Activated naive CD4-positive, alpha-beta T cell treated with anti-CD3 and anti-CD28 coated beads, Interleukin-2, amount 10 ng/mL, durations not matched to agents 7 days and 5 days (primary cell): ENCODE measurements at regions not wholly inside any gene's neighbourhood (a gene's known extent, or its start where the extent isn't known, plus 50 kb on each side); places are given as distances from the start of the nearest gene placed in this dataset.
A peak's percentile ranks its signal among the peaks of the same experiment; 100 is the strongest.

Experiments used
- CTCF ChIA-PET: fragments of 350-600 bp; sonication (Branson Sonifier 250); formaldehyde crosslinking; loops from one replicate; lab custom pipeline; 2021; ENCODE audit warnings: antibody characterized with exemption; lab: Charles Lee
- DNase-seq: peaks from one replicate; pipeline ENCODE4 v3.0.0-alpha.2; 2020
- H3K27ac Mint-ChIP-seq: one replicate; pipeline ENCODE4 v1.8.0; 2021; ENCODE audit warnings: mild to moderate bottlenecking, moderate library complexity, mixed read lengths
- H3K27me3 Mint-ChIP-seq: one replicate; pipeline ENCODE4 v1.8.0; 2021; ENCODE audit warnings: mild to moderate bottlenecking, mixed read lengths
- H3K36me3 Mint-ChIP-seq: one replicate; pipeline ENCODE4 v1.8.0; 2021; ENCODE audit warnings: mixed read lengths
- H3K4me1 Mint-ChIP-seq: one replicate; pipeline ENCODE4 v1.8.0; 2021; ENCODE audit warnings: mixed read lengths
- H3K4me3 Mint-ChIP-seq: one replicate; pipeline ENCODE4 v1.8.0; 2021; ENCODE audit warnings: mild to moderate bottlenecking, moderate library complexity, mixed read lengths
- H3K9me3 Mint-ChIP-seq: one replicate; pipeline ENCODE4 v1.8.0; 2021; ENCODE audit warnings: mixed read lengths

DNA sequence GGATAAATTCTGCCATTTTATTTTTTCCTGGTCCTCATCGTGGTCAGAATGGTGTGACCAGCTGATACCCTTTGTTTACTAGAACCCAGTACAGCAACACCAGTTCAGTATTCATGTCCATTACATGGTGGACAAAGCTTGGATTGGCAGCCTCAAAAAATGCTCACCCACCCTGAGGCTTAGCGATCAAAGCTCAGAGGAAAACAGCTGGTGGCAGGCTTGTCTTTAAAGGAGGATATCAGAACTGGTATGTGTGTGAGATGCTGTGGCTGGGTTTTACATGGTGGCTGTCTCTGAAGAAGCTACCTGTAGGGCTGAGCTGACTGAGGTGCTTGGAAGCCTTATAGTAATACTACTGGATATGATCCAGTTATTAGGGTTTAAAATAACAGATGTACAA, 471.1 kb upstream of the MEX3C start:
- CTCF ChIA-PET, result interaction anchor here (1.2 to 2.0 kb wide), 3 partner anchors 47 to 621 kb away, joined by 4 to 11 read pairs (median 5); no protein-coding TSS in a partner anchor
- Mint-ChIP-seq H3K9me3 (no peaks in the 10 kb centered on the region), H3K4me1 (no peaks in the 10 kb centered on the region), H3K36me3 (no peaks in the 10 kb centered on the region), H3K4me3 (no peak overlapping the region), H3K27ac (no peak overlapping the region), H3K27me3 (no peaks in the 10 kb centered on the region)
- DNase-seq, result no peak

DNA sequence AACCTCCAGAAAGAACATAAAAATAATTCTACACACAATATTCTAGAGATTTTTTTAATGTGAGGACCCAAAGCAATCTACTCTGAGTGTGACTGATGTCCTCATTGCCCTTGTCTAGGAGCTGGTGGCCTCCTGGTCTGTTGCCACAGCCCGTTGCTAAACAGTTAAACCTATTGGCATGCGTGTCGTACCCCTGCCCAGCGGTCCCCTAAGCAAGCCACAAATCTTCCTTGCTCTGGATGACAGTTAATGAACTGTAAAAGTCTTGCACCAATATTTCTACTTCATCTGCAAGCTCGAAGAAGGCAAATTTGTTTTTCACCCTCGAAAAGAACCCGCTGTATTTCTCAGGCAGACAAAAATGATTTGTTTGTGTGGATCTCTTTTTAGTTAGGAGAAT, 489.1 kb upstream of the MEX3C start:
- no peaks in the 10 kb centered on the region for H3K36me3 Mint-ChIP-seq
- no peaks in the 10 kb centered on the region for H3K4me1 Mint-ChIP-seq
- H3K27me3 Mint-ChIP-seq, result no peaks in the 10 kb centered on the region
- no peak for DNase-seq
- H3K27ac Mint-ChIP-seq, result no peak overlapping the region
- H3K4me3 Mint-ChIP-seq, result no peak overlapping the region
- H3K9me3 Mint-ChIP-seq, result no peaks in the 10 kb centered on the region
- CTCF ChIA-PET, result no interaction called here

DNA sequence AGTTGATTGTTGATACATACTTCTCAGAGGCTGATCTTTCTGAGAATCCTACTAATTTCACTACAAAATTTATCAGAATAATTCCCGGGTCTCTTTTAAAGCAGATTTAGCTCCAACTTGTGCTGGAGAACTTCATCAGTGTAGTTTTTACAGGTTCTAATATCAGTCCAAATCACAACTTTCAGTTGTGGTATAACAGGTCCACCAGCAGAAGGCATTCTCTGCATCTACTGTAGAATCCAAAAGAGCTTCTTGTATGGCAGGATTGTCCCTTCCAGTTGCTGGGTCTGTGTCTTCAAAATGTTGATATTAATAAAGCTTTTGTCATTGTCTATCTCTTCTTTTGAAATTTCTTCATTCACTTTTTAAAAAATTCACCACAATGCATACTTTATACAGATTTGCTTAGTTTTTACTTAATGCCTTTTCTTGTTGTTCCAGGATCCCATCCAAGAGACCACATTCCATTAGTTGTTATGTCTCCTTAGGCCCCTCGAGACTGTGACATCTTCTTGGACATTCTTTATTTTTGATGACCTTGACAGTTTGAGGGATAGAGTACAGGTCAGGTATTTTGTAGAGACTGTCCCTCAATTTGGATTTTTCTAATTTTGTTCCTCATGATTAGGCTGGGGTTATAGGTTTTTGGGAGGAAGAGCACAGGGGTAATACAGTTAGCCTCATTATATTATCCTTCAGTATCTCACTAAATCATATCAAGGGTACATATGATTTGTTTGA, 490.5 kb upstream of the MEX3C start:
- Mint-ChIP-seq H3K4me3 (no peak overlapping the region), H3K4me1 (no peaks in the 10 kb centered on the region), H3K27me3 (no peaks in the 10 kb centered on the region), H3K36me3 (no peaks in the 10 kb centered on the region), H3K27ac (no peak overlapping the region), H3K9me3 (no peaks in the 10 kb centered on the region)
- no peak for DNase-seq
- CTCF ChIA-PET, result no interaction called here

DNA sequence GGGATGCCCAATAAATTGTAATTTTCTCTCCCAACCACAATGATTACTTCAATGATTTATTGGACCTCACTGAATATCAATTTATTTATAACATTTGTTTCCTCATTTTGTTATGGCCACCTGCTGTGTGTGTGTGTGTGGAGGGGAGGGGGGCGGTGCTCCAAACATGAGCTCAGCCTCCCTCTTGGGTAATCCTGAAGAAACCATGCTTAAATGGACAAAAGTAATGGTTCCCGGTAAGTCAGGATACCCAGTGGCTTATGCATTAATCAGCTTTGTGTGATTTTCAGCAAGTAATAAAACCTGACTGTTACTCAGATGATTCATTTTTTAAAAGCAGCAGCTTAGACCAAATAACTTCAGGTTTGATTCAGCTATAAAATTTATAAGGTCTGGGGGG, 495.1 kb upstream of the MEX3C start:
- Mint-ChIP-seq H3K36me3 (no peaks in the 10 kb centered on the region), H3K4me3 (no peak overlapping the region), H3K27ac (no peak overlapping the region), H3K27me3 (no peaks in the 10 kb centered on the region), H3K4me1 (no peaks in the 10 kb centered on the region), H3K9me3 (peaks cover 6% of the 10 kb centered on the region)
- DNase-seq, result no peak
- CTCF ChIA-PET, result no interaction called here

DNA sequence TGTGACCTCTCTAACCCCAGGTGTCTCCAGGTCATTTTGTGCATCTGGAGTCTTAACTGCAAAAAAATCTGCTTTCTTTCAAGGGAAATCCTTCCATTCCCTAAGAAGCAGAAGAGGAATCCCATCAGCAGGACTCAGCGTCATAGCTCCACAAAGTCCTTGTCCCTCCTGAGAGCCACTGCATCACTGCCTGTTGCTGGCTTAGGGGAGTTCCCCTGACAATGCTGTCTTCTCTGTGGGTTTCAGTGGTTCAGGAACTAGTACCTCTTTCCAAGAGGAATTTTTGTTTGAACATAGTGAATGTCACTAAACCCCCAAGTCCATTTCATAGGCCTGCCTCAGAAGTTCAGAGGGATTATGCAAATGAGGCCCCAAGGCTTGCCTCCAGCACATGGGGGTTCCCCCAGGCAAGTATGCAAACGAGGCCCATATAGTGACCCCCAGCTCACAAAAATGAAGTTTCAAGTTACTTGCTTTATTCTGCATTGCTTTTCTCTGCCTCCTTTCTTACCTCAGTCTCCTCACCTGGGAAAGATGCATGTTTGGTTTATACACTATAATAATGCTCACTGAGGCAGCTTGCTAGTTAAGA, 513.9 kb upstream of the MEX3C start:
- Mint-ChIP-seq H3K4me1 (no peaks in the 10 kb centered on the region), H3K27ac (no peak overlapping the region), H3K36me3 (no peaks in the 10 kb centered on the region), H3K4me3 (no peak overlapping the region), H3K9me3 (peaks cover 26% of the 10 kb centered on the region), H3K27me3 (no peaks in the 10 kb centered on the region)
- CTCF ChIA-PET, result no interaction called here
- no peak for DNase-seq

DNA sequence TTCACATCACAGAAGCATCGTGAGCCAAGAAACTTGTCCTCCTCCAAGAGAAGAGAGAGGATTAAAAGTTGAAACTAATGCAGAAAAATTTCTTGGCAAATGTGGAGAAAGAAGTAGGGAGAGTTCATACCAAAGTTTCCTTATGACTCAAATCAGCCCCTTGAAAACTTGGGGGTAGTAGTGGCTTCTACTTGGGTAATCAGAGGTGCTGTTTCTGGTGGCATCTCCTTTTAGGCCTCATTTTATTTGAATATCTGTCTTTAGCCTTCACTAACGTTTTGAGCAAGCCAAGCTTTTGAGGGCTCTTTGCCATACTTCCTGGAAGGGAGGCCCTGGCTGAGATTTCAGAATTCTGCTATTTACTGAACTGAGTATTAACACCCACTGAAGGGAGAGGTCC, 515.3 kb upstream of the MEX3C start:
- CTCF ChIA-PET, result no interaction called here
- DNase-seq, result no peak
- Mint-ChIP-seq H3K27ac (no peak overlapping the region), H3K4me3 (no peak overlapping the region), H3K36me3 (no peaks in the 10 kb centered on the region), H3K9me3 (peaks cover 15% of the 10 kb centered on the region), H3K27me3 (no peaks in the 10 kb centered on the region), H3K4me1 (no peaks in the 10 kb centered on the region)

DNA sequence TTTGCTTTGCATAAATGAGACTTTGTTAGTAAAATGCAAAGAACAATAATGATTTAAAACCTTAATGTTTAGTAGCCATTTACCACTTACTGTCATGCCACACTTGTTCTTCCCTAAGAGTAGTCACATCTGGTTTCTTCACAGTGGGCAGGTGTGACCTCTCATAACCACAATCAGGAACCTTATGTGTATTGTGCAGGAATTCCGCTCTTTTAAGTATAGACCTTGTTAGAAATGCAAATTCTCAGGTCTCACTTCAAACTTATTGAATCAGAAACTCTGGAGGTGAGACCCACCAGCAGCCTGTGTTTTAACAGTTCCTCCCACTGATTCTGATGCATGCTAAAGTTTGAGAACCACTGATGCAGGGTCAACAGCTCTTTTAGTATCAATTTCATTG, 518.8 kb upstream of the MEX3C start:
- CTCF ChIA-PET, result no interaction called here

DNA sequence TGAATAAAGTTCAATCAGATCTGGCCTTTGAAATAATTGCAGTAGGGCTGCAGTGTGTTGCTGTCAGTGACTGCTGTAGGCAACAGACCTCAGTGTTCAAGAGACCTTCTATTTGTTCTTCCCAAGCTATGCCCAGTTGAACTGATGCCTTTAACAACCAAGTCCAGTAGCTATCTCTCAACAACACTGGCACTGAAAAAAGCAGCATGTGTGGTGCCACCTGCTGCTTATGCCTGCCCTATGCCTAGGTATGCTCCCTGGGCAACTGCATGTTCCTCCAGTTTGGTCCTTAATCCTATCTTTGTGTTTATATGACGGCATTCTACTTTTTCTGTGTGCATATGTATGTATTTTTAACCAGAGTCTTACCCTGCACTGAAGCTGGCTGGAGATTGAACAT, 523.9 kb upstream of the MEX3C start:
- CTCF ChIA-PET, result interaction anchor here (1.5 kb wide), 1 partner anchor 612 kb away, joined by 4 read pairs; no protein-coding TSS in a partner anchor
- Mint-ChIP-seq H3K4me3 (no peak overlapping the region), H3K27me3 (no peaks in the 10 kb centered on the region), H3K27ac (no peak overlapping the region), H3K9me3 (no peaks in the 10 kb centered on the region), H3K36me3 (no peaks in the 10 kb centered on the region), H3K4me1 (no peaks in the 10 kb centered on the region)
- peak; percentile 22 for DNase-seq

More for the DNA sequence above, 518.8 kb upstream of the MEX3C start:
- Mint-ChIP-seq H3K9me3 (no peaks in the 10 kb centered on the region), H3K4me1 (no peaks in the 10 kb centered on the region), H3K27ac (no peak overlapping the region), H3K4me3 (no peak overlapping the region), H3K36me3 (no peaks in the 10 kb centered on the region), H3K27me3 (no peaks in the 10 kb centered on the region)
- DNase-seq, result no peak

DNA sequence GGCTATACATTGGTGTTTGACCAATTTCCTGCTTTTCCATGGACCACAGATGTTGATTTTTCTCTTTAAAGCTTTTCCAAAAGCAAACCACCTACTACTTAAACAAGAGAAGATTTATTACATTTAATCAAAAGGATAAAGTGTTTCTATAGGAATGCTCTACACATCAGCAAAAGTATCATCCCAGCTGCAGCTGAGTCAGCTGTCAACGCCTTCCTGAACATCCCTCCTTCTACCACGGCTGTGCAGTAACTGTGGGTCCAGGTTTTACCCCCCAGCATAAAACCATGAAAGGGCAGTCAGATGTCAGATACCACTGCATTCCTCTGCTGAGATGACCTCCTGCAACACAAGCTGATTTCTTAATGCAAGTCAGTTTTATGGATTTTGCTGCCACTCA, 524.5 kb upstream of the MEX3C start:
- H3K27me3 Mint-ChIP-seq, result no peaks in the 10 kb centered on the region
- H3K4me1 Mint-ChIP-seq, result no peaks in the 10 kb centered on the region
- no peak overlapping the region for H3K4me3 Mint-ChIP-seq
- no peak for DNase-seq
- CTCF ChIA-PET, result interaction anchor here (1.5 kb wide), 1 partner anchor 613 kb away, joined by 4 read pairs; no protein-coding TSS in a partner anchor
- H3K27ac Mint-ChIP-seq, result no peak overlapping the region
- H3K9me3 Mint-ChIP-seq, result no peaks in the 10 kb centered on the region
- H3K36me3 Mint-ChIP-seq, result no peaks in the 10 kb centered on the region

DNA sequence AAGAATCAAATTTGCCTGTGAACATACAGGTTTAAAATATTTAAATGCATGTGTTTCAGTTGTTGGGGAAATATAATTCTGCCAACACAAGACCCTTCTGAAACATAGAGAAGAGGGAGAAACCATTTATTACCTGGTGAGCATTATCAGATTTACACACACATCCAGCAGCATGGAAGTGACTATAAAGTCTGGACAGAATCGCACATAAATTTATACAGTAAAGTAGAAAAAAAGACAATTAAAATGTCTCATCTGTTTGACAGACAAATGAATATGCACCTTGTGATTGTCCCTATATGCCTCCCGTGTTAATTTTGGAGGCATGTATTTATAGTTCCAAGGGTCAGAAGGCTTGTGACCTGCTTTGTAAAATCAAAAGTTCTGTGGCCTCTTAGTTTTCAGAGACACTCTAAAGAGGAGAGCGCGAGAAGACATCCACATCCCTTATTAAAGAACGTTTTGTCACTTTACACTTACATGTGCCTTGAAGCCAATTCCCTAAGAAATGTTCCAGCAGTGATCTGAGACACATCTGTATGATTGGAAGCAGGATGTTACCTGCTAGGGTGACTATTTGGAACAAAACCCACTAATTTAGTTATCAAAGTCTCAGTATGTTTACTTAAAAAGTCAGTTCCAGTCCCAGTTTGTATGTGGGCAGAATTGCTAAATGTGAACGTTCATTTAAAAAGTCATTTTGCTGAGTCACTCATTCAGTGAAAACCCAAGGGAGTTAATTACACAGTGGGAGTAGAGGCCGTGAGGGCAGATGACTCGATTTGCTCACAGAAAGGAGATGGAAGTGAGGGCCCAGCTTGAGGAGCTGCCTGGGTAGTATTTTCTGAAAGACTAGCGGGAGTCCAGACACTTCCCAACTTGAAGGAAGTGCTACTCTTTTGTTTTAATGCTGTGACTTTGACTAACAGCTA, 527.6 kb upstream of the MEX3C start:
- H3K4me1 Mint-ChIP-seq, result no peaks in the 10 kb centered on the region
- H3K36me3 Mint-ChIP-seq, result no peaks in the 10 kb centered on the region
- no peak for DNase-seq
- H3K9me3 Mint-ChIP-seq, result no peaks in the 10 kb centered on the region
- H3K27me3 Mint-ChIP-seq, result no peaks in the 10 kb centered on the region
- CTCF ChIA-PET, result no interaction called here
- no peak overlapping the region for H3K4me3 Mint-ChIP-seq
- no peak overlapping the region for H3K27ac Mint-ChIP-seq

DNA sequence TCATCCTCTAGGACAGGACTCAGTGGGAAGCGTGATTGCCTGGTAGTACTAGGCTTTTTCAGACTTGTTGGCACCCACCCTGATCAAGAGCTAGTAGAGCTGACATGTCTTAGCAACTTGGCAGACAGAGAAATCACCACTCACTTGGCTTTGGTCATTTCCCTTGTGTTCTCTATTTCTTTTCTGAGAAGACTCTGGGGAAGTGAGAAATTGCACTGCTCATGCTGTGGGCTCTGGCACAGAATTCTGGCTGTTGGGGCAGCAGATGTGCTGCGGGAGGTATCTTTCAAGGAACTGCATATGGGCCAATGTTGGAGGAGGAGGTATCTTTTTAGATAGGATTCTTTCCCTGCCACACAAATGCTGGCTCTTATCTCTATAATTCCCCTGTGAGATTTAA, 529.1 kb upstream of the MEX3C start:
- Mint-ChIP-seq H3K36me3 (no peaks in the 10 kb centered on the region), H3K27ac (no peak overlapping the region), H3K4me1 (no peaks in the 10 kb centered on the region), H3K9me3 (no peaks in the 10 kb centered on the region), H3K4me3 (no peak overlapping the region), H3K27me3 (no peaks in the 10 kb centered on the region)
- CTCF ChIA-PET, result no interaction called here
- DNase-seq, result no peak

DNA sequence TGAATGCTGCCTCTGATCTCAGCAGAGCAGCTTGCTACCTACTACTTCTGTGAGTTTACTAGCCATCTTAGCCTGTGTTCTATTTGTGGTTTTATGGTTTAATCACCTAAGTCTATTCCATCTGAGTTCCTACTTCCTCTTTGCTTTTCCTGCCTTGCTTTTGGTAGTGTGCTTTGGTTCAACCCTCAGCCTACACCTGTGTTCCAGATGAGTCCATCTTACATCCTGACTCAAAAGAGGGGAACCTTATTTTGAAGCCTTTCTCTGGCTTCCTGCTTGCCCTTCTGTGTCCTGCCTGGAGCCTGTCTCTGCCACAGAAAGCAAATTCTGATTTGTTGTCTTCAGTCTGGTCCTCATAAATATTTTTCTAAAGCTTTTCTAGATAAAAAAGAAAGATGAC, 530.3 kb upstream of the MEX3C start:
- CTCF ChIA-PET, result no interaction called here
- no peaks in the 10 kb centered on the region for H3K27me3 Mint-ChIP-seq
- no peaks in the 10 kb centered on the region for H3K4me1 Mint-ChIP-seq
- no peaks in the 10 kb centered on the region for H3K9me3 Mint-ChIP-seq
- no peak for DNase-seq
- H3K4me3 Mint-ChIP-seq, result no peak overlapping the region
- no peak overlapping the region for H3K27ac Mint-ChIP-seq
- H3K36me3 Mint-ChIP-seq, result no peaks in the 10 kb centered on the region

DNA sequence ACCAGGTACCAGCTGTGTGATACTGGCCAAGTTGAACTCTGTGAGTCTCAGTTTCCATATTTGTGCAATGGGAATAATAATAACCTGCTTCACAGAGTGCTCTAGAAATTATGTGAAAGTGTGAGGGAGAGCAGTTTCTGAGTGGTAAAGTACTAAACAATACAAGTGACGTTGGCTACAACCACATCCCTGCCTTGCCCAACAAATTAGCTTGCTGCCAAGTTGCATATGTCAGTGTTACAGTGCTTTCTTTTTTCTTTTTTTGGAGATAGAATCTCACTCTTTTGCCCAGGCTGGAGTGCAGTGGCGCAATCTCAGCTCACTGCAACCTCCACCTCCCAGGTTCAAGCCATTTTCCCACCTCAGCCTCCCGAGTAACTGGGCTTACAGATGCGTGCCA, 533.6 kb upstream of the MEX3C start:
- CTCF ChIA-PET, result no interaction called here
- no peaks in the 10 kb centered on the region for H3K4me1 Mint-ChIP-seq
- DNase-seq, result no peak

DNA sequence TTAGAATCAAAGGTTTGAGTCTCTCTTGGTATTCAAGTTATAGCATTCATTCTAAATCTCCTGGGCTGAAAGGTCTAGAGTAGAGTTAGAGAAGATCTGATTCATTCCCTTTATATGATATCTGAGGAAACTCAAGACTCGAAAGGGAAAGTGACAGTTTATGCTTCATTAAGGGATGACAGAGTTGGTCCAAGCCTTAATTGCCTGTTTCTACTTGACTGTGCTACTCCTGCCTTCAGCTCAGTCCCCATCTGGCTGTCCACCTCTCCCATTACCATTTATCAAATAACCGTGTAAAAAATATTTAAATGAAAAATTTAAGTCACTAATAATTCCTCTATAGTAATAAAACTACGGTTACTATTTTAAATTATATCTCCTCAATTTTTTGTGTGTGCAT, 537.1 kb upstream of the MEX3C start:
- CTCF ChIA-PET, result no interaction called here
- H3K9me3 Mint-ChIP-seq, result no peaks in the 10 kb centered on the region
- H3K27me3 Mint-ChIP-seq, result no peaks in the 10 kb centered on the region
- no peak overlapping the region for H3K27ac Mint-ChIP-seq
- H3K36me3 Mint-ChIP-seq, result no peaks in the 10 kb centered on the region
- DNase-seq, result no peak
- no peak overlapping the region for H3K4me3 Mint-ChIP-seq
- H3K4me1 Mint-ChIP-seq, result no peaks in the 10 kb centered on the region

More for the DNA sequence above, 533.6 kb upstream of the MEX3C start:
- Mint-ChIP-seq H3K27me3 (no peaks in the 10 kb centered on the region), H3K27ac (no peak overlapping the region), H3K9me3 (no peaks in the 10 kb centered on the region), H3K36me3 (no peaks in the 10 kb centered on the region), H3K4me3 (no peak overlapping the region)
